ENCODE measurements at regions not wholly inside any gene's neighbourhood (a gene's known extent, or its start where the extent isn't known, plus 50 kb on each side); places are given as distances from the start of the nearest gene placed in this dataset.
"Not testable (repeated sequence)": the region's sequence is repeated elsewhere in the genome, so short reads cannot be mapped to it uniquely, and the experiment has no call there.

DNA sequence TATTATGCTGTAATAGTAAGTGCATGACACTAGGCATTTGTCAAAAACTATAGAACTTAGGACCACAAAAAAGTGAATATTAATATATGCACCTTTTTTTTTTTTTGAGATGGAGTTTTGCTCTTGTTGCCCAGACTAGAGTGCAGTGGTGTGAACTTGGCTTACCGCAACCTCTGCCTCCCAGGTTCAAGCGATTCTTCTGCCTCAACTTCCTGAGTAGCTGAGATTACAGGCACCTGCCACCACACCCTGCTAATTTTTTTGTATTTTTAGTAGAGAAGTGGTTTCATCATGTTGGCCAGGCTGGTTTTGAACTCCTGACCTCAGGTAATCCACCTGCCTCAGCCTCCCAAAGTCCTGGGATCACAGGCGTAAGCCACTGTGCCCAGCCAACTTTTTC, 2315.2 kb upstream of the ACO1 start:
- DNase-seq: not testable (repeated sequence)

DNA sequence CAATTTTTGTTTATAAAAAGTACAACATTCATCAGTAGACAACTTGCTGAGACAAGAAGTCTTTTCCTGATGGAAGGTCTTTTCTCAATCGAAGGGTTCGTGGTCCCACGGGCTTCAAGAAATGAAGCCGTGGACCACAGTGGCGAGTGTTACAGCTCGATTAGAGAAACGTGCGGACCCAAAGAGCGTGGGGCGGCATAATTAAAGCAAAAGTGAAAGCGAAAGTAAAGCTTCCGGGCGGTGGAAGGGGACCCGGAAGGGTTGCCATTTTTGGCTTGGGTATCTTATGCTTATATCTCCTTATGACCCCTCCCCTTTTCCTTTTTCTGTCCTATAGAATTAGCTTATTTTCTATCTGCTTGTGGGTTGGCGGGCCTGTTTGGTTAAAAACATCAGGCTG, 2309.4 kb upstream of the ACO1 start:
- no peak for DNase-seq

DNA sequence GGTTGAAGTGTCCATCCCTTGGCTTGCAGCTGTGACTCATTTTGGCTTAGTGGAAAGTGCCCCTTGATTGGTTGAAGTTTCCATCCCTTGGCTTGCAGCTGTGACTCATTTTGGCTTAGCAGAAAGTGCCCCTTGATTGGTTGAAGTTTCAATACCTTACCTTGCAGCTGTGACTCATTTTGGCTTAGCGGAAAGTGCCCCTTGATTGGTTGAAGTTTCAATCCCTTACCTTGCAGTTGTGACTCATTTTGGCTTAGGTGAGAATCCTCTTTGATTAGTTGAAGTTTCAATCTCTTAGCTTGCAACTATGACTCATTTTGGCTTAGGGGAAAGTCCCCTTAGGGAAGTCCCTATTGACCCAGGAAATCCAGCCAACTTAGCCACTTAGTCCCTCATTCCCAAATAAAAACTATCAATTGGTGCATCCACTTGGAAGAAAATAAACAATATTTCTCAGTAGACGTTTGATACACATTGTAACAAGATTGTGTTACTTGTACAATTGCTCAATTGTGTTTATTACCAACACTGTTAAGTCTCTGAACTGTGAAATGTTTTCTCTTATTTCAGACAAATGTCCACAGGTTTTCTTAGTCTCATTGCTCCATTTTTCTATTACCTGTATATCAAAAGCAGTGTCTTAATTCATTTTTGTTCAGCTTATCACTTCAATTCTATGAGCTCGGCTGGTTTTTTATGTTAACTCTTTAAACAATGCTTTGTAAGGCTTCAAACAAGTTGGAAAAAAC, 2308.8 kb upstream of the ACO1 start:
- no peak for DNase-seq

DNA sequence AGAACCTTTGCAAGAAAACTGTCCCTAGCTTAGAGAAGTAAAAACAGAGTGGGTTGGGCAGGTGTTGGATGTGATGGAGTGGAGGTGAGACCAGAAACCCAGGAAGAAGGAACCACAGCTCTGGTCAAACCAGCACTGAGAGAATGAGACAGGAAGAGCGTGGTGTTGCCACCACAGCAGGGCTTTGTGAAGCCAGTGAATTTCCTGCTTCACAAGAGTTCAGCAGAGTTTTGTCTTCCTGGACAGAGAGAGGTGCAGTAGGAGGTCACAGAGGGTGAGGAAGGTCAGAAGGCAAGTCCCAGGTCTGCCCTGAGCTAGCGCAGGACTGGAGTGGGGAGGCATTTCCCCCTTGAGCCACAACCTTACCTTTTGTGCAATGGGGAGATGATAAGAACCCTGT, 2306.2 kb upstream of the ACO1 start:
- no peak for DNase-seq

DNA sequence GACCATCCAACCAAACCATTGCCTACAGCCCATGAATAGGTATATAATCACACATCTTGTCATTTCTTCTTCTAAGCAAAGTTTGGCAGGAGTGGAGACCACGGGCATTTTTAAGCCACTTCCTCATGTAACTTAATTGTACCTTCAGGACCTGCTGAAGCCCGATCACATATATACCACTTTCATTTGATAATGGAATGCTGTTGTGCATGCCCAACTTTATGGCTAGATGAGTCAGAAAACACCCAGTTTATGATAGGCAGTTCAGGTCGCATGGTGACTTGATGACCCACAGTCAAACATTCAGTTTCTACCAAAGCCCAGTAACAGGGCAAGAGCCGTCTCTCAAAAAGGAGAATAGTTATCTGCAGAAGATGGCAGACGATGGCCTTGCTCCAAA, 2295.0 kb upstream of the ACO1 start:
- no peak for DNase-seq

DNA sequence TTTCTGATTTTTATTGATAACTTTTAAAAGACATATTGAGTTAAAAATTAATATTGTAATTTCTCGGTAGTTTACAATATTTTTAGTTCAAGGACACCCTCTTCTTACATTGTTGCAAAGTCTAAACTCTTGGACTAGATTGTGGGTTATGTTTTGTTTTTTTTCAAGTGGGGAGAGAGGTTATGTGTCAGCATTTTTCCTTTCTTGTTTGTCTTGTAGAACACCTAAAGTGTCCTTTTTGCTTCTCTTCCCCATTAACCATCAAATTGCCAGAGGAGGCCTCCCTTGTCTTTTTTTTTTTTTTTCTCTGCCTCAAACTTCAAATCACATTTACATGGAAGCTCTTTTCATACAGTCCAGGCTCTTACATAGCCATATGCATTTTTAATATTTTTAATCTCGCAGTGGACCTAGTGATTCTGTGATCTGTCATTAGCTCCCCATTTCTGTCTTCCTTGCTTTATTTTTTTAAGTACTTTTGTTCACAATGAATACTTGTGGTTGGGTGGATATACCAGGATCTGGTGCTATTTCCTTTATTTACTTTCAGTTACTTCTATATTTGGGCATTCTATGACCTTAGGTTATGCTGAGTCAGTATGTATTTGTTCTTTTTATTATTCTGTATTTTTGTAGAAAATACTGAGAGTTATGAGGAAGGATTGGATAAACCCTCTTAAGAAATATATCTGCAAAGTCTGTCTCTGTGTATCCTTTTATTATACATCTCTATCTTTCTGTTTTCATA, 2280.6 kb upstream of the ACO1 start:
- DNase-seq: no peak

DNA sequence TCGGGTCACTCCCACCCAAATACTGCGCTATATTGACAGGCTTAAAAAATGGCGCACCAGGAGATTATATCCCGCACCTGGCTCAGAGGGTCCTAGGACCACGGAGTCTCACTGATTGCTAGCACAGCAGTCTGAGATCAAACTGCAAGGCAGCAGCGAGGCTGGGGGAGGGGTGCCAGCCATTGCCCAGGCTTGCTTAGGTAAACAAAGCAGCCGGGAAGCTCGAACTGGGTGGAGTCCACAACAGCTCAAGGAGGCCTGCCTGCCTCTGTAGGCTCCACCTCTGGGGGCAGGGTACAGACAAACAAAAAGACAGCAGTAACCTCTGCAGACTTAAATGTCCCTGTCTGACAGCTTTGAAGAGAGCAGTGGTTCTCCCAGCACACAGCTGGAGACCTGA, 2277.3 kb upstream of the ACO1 start:
- DNase-seq: not testable (repeated sequence)

DNA sequence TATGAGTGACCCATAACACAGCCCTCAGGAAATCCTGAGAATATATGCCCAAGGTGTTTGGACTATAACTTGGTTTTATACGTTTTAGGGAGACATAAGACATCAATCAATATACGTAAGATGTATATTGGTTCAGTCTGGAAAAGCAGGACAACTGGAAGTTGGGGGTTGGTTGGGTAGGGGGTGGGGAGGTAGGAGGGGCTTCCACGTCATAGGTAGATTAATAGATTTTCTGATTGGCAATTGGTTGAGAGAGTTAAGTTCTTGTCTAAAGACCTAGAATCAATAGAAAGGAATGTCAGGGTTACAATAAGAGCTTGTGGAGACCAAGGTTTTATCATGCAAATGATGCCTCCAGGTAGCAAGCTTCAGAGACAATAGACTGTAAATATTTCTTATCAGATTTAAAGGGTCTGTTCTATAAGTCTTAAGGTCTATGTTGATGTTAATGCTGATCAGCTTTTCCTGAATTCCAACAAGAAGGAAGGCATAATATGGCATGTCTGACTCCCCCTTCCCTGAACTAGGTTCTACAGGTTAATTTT, 2267.7 kb upstream of the ACO1 start:
- no peak for DNase-seq

DNA sequence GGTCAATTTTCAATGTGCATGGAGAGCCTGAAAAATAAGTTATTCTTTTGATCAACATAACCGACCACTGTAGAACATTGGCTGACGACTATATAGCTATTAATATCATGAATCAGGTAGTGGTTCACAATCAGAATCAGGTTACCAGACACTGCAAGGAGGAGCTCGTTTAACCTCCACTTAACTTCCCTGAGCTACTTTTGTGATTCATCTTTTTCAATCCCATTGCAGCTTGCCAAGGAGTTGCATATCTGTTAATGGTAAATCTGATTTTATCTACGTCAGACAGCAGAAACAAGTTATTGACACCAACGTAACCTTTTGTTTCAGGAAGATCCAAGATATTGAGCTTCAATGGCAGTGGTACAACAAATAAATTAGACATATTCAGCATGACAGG, 2263.8 kb upstream of the ACO1 start:
- no peak for DNase-seq

DNA sequence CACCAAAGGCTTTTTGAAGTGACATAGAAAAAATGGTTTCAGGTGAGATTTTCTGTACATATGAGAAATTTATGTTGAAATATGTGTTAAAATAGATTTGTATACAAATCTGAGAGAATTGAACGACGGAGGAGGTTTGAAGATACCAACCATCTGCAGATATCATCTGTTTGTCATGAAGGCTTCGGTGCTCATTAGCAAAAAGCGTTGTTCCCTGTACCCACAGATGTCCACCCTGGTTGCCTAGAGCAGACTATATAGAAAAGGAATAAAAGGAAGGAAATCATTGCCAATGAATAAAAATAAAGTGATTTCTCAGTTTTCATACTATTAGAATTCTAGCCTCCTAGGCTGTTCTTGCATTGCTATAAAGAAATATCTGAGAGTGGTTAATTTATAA, 2262.8 kb upstream of the ACO1 start:
- DNase-seq: no peak

DNA sequence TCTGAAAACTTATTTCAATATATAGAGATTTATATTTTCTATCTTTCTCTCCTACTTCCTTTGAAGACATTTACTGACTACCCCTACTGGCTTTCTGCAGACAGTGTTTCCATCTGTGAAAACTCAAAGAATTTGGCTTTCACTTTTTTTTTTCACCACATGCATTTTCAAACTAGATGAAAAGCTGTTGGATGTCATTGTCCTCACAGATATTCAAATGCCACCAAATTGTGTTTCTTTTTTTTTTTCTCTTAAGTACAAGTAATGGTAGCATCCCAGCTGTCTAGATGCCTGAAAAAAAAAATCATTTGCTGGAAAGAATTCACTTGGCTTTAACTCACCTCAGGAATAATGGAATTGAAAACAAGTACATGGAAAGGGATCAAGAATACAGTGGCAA, 2258.6 kb upstream of the ACO1 start:
- DNase-seq: no peak

DNA sequence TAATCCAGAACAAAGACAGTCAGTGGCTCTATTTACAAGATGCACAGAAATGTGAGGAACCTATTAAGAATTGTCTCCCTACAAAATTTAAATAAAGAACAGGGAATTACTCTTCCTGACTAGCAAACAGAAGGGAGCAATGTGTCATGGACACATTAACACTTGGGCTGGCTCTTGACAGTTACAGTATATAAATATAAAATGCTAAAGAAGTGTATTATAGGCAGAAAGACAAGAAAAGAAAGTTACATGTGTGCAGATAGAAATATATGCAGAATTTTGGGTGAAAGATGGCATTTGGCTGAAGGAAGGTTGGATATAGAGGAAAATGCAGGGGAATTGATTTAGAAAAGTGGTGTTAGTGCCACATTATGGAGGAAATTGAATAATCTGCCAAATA, 2257.1 kb upstream of the ACO1 start:
- DNase-seq: no peak

DNA sequence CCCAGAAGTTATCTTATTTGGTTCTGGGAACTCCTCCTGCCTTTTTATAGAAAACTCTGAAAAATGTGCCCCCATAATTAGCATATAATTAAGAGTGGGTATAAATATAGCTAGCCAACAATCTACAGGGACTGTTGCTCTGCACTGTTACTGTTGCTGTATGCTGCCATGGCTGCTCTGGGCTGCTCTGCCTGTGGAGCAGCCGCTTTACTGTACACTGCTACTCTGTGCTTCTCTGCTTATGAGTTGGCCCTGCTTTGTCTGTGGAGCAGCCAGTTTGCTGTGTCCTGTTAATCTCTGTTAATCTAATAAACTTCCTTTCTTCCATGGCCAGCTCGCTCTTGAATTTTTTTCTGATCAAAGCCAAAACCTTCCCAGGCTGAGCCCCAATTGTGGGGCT, 2244.0 kb upstream of the ACO1 start:
- no peak for DNase-seq

DNA sequence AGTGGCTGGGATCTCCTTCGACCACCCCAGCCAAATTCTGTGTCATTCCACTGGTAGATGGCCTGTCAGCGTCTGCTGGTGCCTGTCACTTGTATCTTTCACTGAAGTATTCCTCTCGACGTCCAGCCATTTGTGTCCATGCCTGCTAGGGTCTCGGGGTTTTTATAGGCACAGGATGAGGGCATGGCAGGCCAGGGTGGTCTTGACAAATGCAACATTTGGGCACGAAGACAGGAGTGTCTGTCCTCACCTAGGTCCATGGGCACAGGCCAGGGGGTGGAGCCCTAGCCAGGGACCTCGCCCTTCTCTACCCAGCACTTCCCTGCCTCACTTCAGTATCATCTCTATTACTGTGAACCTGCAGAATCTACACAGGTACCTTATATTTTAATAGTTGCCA, 2223.9 kb upstream of the ACO1 start:
- no peak for DNase-seq

DNA sequence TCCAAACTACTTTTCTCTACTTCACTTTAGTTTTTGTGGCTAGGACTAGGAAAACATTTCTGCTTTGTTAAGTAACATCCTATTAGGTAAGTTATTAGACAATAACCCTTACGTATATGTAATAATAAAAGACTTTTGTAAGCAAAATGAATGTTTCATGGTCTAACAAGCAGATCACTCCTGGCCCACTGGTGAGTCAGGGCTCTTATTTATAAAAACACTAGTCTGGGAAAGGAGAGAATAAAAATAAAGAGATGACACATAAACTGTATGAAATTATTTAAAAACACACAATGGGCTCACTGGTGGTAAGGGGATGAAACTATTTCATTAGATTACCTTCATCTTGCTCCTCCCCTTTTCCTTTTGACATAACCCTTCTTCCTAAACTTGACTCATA, 2212.2 kb upstream of the ACO1 start:
- no peak for DNase-seq

DNA sequence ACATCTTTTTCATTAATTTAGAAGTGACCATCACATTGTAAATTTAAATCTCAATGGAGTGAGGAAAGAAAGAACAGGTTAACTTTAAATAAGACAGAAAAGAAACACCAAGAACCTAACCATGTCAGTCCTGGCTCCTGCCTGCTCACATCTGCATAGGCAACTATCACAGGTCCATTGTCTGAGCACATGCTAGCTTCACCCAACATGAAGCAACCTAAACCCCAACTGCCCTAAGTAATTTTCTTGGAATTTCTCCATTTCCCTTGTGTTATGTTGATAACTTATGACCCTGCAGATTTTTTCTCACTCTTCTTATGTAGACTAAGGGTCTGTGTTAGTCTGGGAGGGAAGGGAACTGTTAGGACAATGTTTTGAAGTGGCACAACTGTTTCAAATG, 2205.8 kb upstream of the ACO1 start:
- no peak for DNase-seq

DNA sequence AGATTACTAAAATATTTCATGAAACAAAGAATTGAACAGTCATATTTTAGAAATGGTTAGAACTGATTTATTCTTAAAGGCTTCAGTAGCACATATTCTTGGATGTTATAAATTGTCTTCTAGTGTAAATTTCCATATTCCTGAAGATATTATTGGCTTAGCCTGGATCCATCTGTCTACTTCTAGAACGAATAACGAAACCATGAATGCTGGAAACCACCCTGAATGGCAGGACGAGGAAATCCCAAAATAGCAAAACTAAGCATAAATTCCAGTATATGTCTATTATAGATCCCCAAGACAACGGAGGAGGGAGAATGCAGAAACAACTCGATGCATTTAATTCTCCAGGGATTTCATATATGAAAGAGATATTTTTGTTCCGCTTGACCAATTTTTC, 2191.0 kb upstream of the ACO1 start:
- no peak for DNase-seq

DNA sequence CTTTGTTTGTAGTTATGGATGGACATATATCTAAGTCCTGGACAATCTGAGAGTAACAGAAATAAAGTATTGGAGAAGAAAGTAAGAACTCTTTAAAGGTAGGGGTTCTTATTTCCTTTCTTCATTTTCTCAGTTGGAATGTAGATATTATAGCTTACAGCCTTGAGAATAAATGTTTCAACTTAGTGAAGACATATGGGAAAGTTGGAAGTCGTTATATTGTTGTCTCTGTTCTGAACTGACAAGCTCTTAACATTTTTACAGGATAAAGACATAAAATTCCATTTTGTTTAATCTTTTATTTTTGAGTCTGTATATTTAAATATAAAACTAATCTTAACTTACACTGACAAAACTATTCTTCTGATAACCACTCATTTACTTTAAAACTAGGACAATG, 2187.5 kb upstream of the ACO1 start:
- DNase-seq: no peak

DNA sequence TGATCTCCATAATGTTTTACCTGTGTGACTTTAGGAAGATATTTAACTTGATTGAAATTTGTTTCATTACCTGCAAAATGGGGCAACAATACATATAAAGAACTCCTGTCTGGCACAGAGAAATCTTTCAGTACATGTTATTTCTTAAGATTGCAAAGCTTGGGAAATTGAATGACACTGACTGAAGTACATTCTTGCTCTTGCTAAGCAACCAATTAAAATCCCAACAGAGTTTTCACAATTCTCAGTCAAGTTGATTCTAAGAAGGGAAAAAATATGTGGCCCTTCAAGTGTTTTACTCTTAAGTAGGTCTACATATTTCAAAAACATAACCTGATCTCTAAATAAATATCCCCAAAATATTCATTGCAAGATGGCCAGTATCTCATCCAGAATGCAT, 2187.0 kb upstream of the ACO1 start:
- DNase-seq: no peak

DNA sequence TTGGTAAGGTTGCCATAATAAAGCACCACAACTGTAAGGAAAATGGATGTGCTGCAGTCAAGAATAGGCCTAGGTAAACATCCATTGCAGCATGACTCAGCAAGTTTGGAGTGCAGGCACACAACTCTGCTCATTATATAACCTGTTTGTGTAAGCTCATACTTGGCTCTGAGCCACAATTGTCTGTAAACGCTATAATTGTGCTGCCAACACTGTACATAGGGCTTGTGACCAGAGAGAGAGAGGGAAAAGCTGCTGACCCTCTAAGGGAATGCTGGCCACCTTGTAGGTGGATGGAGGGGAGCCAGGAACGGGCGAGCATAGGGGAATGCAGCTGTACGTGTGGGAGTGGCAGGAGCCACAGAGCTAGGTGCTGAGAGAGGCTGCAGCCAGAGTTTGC, 2186.5 kb upstream of the ACO1 start:
- DNase-seq: no peak

DNA sequence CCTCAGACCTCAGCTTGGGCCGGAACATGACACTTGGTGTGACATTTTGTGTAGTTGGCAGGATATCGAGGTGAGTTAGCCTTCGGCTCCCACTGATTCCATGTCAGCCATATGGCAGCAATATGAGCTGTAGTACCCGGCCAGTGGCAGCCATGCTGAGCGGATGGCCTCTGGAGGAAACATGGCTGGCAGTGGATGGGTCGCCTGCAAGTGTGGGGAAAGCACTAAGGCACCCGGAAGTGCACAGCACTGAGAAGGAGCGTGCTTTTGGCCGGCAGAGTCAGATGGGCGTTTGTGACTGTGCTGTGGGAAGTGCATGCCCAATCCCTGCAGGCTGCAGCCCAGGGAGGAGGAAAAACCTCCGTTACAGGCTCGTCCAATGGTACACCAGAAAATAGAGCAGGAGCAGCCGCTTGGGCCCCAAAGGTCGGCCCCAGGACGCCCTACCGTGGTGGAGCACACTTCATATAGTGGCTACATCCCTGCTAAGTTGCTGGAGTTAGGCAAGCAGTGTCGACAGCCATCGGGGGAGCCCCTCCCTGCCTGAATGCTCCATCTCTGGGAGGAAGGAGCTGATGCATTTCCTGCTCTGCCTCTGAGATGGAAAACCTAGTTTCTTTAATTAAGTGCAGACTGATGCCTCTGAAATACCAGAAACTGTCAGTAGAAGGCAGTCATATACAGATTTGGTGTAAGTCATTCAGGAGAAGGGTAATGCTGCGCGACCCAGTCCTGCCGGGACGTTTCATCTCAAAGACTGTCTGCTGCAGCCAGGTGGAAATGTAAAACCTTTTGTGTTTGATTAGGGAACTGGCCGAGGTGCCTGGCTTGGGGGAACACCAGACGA, 2185.8 kb upstream of the ACO1 start:
- DNase-seq: no peak

DNA sequence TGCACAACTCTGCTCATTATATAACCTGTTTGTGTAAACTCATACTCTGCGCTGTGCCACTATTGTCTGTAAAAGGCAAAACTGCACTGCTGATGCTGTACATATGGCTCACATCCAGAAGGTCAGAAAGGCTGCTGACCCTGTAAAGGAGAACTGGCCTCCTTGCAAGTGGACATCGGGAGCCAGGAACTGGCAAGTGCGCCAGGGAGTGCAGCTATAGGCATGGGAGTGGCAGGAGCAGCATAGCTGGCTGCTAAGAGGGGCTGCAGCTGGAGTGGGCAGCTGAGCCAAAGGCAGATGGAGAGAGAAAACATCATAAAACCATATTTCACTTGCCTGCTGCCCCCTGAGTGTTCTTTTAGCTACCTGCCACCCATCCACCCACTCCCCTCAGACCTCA, 2183.4 kb upstream of the ACO1 start:
- no peak for DNase-seq

Measured in nucleus accumbens (tissue), 56 donors.